ENCODE measurements at regions not wholly inside any gene's neighbourhood (a gene's known extent, or its start where the extent isn't known, plus 50 kb on each side); places are given as distances from the start of the nearest gene placed in this dataset.

DNA sequence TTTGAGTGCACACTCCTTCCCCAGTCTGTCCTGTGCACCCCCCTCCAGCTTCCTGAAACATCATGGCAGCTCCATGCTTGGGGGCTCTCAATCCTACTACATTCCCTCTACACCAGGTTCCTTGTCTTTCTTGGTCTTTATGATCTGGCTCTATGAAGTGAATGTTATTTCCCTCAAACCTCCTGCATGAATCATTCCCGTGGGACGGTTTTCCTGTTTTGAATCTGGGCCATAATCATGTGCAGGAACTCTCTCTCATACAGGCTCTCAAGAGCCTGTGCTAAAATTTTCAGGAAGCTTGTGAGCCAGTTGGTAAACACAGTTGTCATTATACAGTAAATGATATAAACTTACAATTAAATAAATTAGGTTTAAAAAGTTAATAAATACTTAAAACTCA, 89.8 kb upstream of the KCNE2 start:
- TF ChIP-seq, protein P1, sequence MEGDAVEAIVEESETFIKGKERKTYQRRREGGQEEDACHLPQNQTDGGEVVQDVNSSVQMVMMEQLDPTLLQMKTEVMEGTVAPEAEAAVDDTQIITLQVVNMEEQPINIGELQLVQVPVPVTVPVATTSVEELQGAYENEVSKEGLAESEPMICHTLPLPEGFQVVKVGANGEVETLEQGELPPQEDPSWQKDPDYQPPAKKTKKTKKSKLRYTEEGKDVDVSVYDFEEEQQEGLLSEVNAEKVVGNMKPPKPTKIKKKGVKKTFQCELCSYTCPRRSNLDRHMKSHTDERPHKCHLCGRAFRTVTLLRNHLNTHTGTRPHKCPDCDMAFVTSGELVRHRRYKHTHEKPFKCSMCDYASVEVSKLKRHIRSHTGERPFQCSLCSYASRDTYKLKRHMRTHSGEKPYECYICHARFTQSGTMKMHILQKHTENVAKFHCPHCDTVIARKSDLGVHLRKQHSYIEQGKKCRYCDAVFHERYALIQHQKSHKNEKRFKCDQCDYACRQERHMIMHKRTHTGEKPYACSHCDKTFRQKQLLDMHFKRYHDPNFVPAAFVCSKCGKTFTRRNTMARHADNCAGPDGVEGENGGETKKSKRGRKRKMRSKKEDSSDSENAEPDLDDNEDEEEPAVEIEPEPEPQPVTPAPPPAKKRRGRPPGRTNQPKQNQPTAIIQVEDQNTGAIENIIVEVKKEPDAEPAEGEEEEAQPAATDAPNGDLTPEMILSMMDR (conservative IDR thresholded peaks at IDR 0.05), result no peak
- TF ChIP-seq ZFX (IDR thresholded peaks at IDR 0.05), result no peak
